LNCaP clone FGC (cell line): ENCODE measurements at regions not wholly inside any gene's neighbourhood (a gene's known extent, or its start where the extent isn't known, plus 50 kb on each side); places are given as distances from the start of the nearest gene placed in this dataset.

Experiments
- DNase-seq: peaks from one replicate; pipeline ENCODE4 v3.0.0-alpha.2; 2011; ENCODE audit warnings: low read depth
- H3K4me3 ChIP-seq: 2 replicates; pipeline ENCODE4 v1.5.1; 2011; ENCODE audit warnings: mild to moderate bottlenecking, low read depth, low read length, control low read depth
- CTCF ChIP-seq: IDR thresholded peaks from 2 replicates; pipeline ENCODE4 v1.5.1; 2012; ENCODE audit warnings: mild to moderate bottlenecking; ENCODE audit not compliant: control insufficient read depth, insufficient read depth; ENCODE audit errors: extremely low read depth

- no peak overlapping the region for H3K4me3 ChIP-seq
- TF ChIP-seq CTCF: no peak
- DNase-seq: no peak
These were observed 681.9 kb upstream of the C9orf72 start for GRCh38 chr9:28255174-28255573.

- DNase-seq: no peak
- TF ChIP-seq CTCF: no peak
- H3K4me3 ChIP-seq: no peak overlapping the region
These were observed 687.0 kb upstream of the C9orf72 start for GRCh38 chr9:28260330-28260729.

- no peak overlapping the region for H3K4me3 ChIP-seq
- TF ChIP-seq CTCF: no peak
- DNase-seq: no peak
These were observed 691.1 kb upstream of the C9orf72 start for GRCh38 chr9:28264368-28264767.

- no peak overlapping the region for H3K4me3 ChIP-seq
- TF ChIP-seq CTCF: no peak
- DNase-seq: no peak
These were observed 694.1 kb upstream of the C9orf72 start for GRCh38 chr9:28267351-28267750.

- DNase-seq: no peak
- no peak for TF ChIP-seq CTCF
- no peak overlapping the region for H3K4me3 ChIP-seq
These were observed 696.9 kb upstream of the C9orf72 start for GRCh38 chr9:28270156-28270555.

GRCh38 chr9:28272127-28272526, 698.8 kb upstream of the C9orf72 start:
- no peak for TF ChIP-seq CTCF
- DNase-seq: no peak
- H3K4me3 ChIP-seq: no peak overlapping the region

GRCh38 chr9:28287455-28287854, 714.2 kb upstream of the C9orf72 start:
- no peak overlapping the region for H3K4me3 ChIP-seq
- no peak for DNase-seq
- no peak for TF ChIP-seq CTCF
